GM12878 (cell line): ENCODE measurements at regions not wholly inside any gene's neighbourhood (a gene's known extent, or its start where the extent isn't known, plus 50 kb on each side); places are given as distances from the start of the nearest gene placed in this dataset.

Source experiments
- ATF7 ChIP-seq: fragments of 450-650 bp; IDR thresholded peaks from 2 replicates; pipeline ENCODE4 v1.6.1; 2016; ENCODE audit warnings: low read depth, mild to moderate bottlenecking
- CREB1 ChIP-seq: IDR thresholded peaks from 2 replicates; pipeline ENCODE4 v1.6.1; 2012; ENCODE audit warnings: low read depth, mild to moderate bottlenecking, inconsistent platforms
- CTCF ChIP-seq, 3 experiments: IDR thresholded peaks in 2 of 3; conservative IDR thresholded peaks in 1 of 3; 2 replicates each; pipeline ENCODE4 v1.5.1; 2011; ENCODE audit warnings: low read depth in 3 of 3, low read length in 3 of 3, mild to moderate bottlenecking in 3 of 3, control low read depth in 2 of 3, moderate library complexity in 2 of 3, inconsistent platforms in 1 of 3, mixed read lengths in 1 of 3; ENCODE audit not compliant: control insufficient read depth in 2 of 3, insufficient read depth in 1 of 3; ENCODE audit errors: extremely low read depth in 1 of 3
- JUNB ChIP-seq: IDR thresholded peaks from 2 replicates; pipeline ENCODE4 v1.6.1; 2016; ENCODE audit warnings: antibody characterized with exemption, mild to moderate bottlenecking
- NR2C1 ChIP-seq: fragments of 450-650 bp; IDR thresholded peaks from 2 replicates; pipeline ENCODE4 v1.6.1; 2017; ENCODE audit warnings: antibody characterized with exemption, mild to moderate bottlenecking, moderate library complexity
- POLR2A ChIP-seq: IDR thresholded peaks from 2 replicates; pipeline ENCODE4 v1.6.1; 2011; ENCODE audit warnings: low read depth, mild to moderate bottlenecking, low read length
- PRDM15 ChIP-seq: fragments of 450-650 bp; formaldehyde crosslinking; IDR thresholded peaks from 2 replicates; pipeline ENCODE4 v1.4.0; 2020; ENCODE audit warnings: mild to moderate bottlenecking, moderate library complexity
- REST ChIP-seq: IDR thresholded peaks from 2 replicates; pipeline ENCODE4 v1.6.1; 2012; ENCODE audit warnings: mild to moderate bottlenecking, low read depth, low read length
- SIX5 ChIP-seq: IDR thresholded peaks from 2 replicates; pipeline ENCODE4 v1.6.1; 2011; ENCODE audit warnings: mild to moderate bottlenecking, low read depth, low read length, moderate library complexity; ENCODE audit not compliant: severe bottlenecking
- USF2 ChIP-seq: IDR thresholded peaks from 2 replicates; pipeline ENCODE4 v1.6.1; 2011; ENCODE audit warnings: low read depth, low read length, improper control_type of control experiment, borderline replicate concordance

GRCh38 chr2:16538707-16539106 lies 126.9 kb downstream of the CYRIA start:
- TF ChIP-seq SIX5 = no peak
- TF ChIP-seq USF2 = no peak
- TF ChIP-seq ATF7 = no peak
- TF ChIP-seq CREB1 = no peak
- no peak for TF ChIP-seq NR2C1
- no peak for TF ChIP-seq CTCF (IDR thresholded peaks at IDR 0.05 in 2 of 3, conservative IDR thresholded peaks at IDR 0.05 in 1 of 3; ENCODE audit: control insufficient read depth in 2 of 3, extremely low read depth in 1 of 3, insufficient read depth in 1 of 3, low read depth in 3 of 3, low read length in 3 of 3)
- no peak for TF ChIP-seq JUNB
- no peak for TF ChIP-seq PRDM15 (CRISPR knock-in tag)
- TF ChIP-seq REST = no peak
- TF ChIP-seq POLR2A = no peak
